ENCODE measurements at regions not wholly inside any gene's neighbourhood (a gene's known extent, or its start where the extent isn't known, plus 50 kb on each side); places are given as distances from the start of the nearest gene placed in this dataset.

DNA sequence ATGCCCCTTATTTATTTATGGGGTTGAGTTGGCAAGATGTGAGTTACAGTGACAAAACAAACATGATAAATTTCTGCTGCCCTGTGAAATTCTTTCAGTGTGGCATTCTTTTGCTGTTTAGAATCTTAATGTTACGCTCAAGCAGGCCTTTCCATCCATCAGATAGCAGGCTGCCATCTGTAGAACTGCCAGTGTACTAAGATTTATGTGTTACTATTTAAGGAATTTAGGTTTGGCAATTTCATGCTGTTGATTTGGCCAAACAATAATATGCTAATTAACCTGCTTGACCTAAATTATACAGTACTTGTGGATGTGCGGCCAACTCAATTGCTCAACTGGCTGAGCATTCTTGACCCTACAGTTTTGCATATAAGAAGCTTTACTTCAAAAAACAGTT, 477.7 kb upstream of the TPK1 start:
- TF ChIP-seq, protein P1, sequence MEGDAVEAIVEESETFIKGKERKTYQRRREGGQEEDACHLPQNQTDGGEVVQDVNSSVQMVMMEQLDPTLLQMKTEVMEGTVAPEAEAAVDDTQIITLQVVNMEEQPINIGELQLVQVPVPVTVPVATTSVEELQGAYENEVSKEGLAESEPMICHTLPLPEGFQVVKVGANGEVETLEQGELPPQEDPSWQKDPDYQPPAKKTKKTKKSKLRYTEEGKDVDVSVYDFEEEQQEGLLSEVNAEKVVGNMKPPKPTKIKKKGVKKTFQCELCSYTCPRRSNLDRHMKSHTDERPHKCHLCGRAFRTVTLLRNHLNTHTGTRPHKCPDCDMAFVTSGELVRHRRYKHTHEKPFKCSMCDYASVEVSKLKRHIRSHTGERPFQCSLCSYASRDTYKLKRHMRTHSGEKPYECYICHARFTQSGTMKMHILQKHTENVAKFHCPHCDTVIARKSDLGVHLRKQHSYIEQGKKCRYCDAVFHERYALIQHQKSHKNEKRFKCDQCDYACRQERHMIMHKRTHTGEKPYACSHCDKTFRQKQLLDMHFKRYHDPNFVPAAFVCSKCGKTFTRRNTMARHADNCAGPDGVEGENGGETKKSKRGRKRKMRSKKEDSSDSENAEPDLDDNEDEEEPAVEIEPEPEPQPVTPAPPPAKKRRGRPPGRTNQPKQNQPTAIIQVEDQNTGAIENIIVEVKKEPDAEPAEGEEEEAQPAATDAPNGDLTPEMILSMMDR (IDR thresholded peaks at IDR 0.05) = no peak
- no peak for TF ChIP-seq POLR2A (IDR thresholded peaks at IDR 0.05)

Measured in sigmoid colon (tissue), 3 donors.